Mesenteric fat pad (tissue), 1 donor: ENCODE measurements at regions not wholly inside any gene's neighbourhood (a gene's known extent, or its start where the extent isn't known, plus 50 kb on each side); places are given as distances from the start of the nearest gene placed in this dataset.
"Not testable (repeated sequence)": the region's sequence is repeated elsewhere in the genome, so short reads cannot be mapped to it uniquely, and the experiment has no call there.

Experiments used
- DNase-seq: peaks from one replicate; pipeline ENCODE4 v3.0.0-alpha.2; 2020; ENCODE audit warnings: low spot score
- donor health status: DM: yes; HTN: yes; CAD: no.

DNA sequence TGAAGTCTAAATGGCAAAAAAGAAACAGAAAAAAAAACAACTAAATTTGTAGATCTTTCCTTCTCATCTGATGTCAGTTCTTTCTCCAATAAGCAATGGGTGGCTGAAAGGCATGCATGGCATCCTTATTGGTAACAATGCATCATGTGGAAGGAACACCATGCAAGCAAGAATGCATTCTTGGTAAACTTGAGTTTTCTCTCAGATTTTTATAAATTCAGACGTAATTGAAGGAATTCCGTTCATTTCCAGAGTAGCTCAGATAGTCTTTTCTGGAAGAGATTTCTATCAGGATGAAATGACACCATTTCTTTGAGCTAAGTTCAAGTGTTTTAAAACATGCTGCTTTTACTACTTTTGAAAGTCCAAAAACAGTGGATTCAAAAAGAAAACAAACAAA, 373.0 kb downstream of the COG6 start:
- DNase-seq: no peak

DNA sequence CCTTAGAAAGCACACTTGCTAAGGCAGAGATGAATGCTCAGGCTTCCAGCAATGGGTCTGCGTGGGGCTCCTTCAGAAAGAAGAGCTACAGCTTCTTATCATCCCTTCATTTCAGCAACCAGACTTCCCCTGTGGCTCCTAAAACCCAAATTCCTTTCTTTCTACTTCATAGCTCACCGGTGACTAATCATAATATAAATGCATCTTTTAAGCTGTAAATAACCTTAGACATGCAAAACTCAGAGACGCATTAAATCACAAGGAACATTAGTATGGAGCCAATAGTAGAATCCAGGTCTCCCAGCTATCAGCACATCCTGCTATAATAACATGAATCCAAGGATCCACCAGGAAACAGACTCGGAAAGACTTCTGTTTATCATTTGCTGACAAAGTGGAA, 375.6 kb downstream of the COG6 start:
- no peak for DNase-seq

DNA sequence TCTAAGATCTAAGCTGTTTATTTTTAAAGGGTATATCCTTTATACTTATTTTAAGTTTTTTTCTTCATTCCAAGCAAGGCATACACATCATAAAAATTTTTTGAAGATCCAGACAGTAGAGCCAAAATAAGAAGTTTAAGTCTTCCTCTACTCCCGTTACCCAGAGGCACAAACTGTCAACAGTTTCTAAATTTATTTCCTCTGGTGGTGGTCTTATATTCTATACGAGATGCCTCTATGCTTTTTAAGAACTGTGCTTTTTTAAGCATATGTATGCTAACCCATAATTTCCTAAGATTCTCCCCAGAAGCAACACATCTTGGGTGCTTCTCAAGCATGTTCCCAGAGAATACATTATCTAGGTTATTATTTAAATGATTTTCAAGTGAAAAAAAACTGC, 383.6 kb downstream of the COG6 start:
- DNase-seq: no peak

DNA sequence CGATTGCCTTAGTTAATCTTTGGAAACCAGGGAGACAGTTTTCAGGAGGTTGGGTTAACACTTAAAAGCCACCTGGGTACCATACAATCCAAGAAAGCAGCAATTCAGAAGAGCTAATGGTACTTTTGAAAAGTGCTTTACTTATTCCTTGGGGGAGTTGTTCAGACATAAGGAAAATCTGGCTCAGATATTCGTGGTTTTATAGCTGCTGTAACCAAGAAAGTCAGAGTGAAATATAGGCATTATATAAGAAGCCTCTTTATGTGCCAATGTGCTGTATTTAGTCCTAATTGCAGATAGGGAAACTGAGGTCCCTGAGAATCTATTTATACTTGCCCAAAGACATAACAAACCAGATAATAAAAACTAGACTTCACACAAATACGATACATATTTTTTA, 387.5 kb downstream of the COG6 start:
- no peak for DNase-seq

DNA sequence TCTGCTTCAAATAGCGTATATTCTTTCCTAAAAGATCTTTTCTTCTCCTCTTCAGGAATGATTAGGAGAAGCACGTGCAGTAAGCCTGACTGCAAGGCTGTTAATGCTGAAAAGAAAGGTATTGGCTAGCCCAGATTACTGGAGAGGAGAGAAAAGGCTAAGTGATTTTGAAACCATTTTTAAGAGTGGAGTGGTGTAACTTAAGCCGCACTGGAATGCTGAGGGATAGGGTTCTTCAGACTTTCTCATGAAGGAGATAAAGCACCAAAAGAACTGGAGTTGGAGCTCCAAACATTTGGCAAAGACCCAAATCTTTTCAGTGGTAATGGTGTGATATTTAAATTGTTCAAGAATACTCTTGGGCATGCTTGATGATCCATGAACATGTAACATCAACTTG, 388.3 kb downstream of the COG6 start:
- DNase-seq: no peak

DNA sequence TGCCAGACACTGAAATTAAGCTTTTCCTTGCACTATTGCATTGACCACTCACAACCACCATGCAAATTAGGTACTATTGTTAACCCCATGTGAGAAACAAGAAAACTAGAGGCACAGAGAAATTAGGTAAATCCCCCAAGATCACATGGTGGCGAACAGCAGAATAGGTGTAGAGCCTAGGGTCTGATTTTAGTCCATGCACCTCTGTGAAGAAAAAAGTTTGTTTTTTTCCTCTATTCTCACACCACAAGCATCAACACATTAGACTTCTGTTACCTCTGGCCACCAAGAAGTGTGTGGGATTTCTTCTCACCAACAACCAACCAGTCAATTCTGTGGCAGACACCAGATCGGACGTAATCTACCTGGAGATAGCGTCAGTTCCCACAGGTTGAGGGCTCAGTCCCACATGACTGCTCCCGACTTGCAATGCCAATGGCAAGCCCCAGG, 391.9 kb downstream of the COG6 start:
- no peak for DNase-seq

DNA sequence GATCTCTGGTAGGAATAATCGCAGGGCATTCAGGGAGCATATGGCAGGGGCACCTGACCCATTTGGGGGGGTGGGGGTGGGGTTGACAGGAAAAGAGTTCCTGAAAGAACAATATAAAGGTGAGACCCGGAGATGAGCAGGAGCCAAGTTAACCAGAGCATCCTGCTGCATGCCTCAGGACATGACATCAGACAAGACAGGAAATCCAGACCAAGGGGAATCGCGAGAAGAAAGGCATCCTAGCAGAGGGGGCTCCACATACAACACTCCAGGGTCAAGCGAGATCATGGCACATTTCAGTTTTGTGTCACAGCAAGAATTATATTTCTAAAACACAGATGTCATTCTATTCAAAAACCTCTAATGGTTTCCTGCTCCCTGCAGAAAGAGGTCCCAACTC, 393.1 kb downstream of the COG6 start:
- DNase-seq: no peak

DNA sequence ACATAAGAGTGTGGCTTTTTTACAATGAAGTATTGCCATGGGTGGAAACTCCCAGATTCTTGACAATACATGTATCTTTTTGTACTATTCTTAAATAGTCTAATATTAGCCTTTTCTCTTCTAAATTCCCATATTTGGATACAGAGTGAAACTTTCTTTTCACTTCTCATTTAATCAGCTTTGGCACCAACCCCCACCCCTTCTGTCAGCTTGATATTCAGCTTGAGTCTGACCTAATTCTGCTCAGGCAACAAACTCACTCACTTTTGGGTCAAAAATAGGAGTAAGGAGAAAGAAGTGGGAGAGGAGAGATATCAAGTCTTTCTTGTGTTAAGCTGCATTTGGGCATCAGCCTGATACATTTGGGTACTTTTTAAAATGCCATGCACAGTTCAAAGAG, 397.5 kb downstream of the COG6 start:
- DNase-seq: no peak

DNA sequence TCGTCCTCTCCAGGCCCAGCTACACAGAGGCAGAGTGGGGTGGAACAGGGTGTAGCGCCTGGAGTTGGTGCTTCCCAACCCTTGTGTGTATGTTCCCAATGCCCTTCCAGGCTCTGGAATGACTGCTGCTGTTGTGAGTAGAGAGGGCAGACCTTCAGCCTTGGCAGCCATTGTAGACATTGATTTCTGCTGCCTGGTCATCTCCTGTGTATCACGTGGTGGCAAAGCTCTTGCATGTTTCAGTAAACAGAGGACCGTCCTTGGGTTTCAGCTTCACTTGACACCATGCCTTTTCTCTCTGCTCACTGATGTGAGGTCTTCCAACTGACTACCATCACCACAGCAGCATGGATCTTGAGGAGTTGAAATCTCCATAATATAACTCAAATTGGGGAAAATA, 397.9 kb downstream of the COG6 start:
- no peak for DNase-seq

DNA sequence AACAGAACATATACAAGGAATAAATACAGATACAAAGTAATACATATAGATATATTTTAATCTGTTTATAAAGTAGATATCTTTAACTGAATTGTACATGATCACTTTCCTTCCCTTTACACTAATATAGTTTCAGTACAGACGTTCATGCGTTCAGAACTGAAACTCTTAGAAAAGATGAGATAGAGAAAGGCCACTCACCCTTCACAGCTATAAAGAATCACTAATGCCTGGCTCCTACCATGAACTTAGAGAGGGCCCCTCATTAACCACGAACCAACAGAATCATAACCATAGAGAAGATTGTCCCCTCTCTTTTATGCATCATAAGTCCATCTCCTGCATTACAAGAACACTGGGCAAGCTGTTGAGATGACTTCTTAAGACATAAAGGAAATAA, 399.0 kb downstream of the COG6 start:
- DNase-seq: not testable (repeated sequence)

DNA sequence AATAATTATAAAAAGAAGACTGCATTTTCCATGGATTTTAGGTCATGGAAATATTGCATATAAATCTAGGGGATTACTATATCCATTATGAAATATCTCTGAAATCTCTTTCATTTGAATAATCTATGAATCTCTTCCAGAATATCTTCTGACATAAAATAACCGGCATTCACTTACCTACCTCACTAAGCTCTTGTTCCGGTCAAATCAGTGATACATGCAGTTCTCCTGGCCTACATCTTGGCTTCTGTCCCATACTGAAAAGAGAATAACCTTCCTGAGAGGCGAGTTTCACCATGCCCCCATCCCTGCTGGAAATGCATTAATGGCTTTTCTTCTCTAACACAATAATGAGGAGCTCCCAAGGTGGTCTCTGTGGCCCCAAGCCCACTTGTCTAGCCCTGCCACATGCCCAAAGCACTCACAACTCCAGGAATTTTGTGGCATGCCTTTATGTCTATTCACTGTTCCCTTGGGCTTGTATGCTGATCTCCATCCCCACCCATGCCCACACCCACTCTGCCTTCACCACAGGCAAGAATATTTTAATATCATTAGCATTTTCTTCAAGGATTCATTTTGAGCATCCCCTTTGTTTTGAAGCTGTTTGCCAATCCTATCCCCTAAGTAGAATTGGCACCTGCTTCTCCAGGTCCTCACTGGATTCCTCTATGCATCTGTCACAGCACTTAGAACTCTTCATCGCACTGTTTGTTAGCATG, 401.6 kb downstream of the COG6 start:
- no peak for DNase-seq

DNA sequence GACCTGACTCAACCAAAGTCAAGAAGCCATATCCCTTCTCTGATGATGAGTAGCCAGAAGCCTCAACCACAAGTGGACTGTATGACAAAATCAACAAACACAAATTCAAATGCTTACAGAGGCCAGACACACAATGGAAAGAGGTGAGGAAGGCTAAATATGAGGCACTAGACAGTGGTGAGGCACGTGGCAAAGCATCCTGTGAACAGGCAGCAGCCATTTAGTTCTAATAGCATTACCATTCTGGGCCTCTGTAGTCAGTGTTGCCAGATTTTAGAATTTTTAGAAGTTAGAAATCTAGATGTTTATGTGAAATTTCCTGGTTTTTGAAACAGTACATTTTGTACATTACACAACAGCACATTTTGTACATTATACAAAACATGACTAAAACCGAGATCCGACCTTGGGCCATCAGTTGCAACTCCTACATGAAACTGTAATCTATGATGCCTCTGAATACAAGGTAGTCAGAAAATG, 403.3 kb downstream of the COG6 start:
- no peak for DNase-seq

DNA sequence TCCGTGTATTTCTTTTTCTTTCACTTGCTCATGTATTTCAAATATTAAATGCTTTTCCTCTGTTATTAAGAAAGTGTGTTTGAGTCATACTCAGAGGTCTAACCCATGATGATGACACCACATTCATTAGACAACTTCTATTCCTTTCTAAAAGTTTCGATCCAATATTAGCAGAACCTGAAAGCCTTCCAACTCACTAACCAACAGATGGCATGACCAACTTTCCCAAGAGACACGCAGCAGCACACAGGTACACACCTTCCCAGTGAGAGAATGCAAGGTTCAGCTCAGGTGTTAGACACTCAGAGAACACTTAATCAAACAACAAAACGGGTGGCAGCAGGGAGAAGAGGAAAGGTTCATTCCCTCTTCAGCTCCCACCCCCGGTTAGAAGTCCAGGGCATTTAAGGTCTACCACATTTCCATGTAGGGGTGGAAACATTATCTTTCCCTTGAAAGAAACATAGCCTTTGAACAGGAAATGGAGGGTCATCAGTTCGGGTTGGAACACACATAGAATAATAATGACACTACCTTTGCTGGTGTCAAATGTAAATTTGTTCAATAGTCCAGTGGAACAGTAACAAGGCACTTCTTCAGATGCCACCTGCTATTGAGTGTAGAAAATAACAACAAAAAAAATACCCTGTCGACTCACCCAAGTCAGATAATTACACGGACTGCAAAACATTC, 404.2 kb downstream of the COG6 start:
- DNase-seq: no peak

DNA sequence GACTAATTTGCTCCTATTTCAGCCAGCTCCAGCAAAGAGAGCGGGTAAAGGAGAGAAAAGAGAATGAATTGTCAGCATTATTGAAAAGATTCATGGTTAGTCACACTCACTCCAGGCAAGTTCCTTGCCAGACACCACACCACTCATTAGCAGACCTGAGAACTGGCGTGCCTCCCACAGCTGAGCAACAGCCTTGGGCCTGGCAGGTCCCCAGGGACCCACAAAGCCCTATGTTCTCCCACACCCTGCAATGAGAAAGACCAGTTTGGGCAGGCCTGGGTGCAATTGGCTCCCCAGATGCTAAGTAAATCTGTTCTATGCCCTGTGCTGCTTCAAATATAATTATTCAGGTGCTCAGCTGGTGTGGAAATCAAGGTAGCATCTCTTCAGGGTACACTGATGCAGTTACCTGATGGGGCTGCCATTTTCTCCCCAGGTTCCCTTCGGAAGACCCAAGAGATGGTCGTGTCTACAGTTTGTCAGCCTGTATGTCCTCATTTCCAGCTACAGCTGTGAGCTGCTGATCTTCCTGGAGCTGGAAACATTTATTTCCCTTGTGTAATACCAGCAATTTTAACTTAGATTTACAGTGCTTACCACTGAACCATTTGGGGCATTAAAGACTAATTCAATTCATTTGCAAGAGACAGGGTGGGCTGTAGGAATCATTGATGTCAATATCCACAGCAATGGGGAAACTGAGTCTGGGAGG, 405.0 kb downstream of the COG6 start:
- DNase-seq: no peak

DNA sequence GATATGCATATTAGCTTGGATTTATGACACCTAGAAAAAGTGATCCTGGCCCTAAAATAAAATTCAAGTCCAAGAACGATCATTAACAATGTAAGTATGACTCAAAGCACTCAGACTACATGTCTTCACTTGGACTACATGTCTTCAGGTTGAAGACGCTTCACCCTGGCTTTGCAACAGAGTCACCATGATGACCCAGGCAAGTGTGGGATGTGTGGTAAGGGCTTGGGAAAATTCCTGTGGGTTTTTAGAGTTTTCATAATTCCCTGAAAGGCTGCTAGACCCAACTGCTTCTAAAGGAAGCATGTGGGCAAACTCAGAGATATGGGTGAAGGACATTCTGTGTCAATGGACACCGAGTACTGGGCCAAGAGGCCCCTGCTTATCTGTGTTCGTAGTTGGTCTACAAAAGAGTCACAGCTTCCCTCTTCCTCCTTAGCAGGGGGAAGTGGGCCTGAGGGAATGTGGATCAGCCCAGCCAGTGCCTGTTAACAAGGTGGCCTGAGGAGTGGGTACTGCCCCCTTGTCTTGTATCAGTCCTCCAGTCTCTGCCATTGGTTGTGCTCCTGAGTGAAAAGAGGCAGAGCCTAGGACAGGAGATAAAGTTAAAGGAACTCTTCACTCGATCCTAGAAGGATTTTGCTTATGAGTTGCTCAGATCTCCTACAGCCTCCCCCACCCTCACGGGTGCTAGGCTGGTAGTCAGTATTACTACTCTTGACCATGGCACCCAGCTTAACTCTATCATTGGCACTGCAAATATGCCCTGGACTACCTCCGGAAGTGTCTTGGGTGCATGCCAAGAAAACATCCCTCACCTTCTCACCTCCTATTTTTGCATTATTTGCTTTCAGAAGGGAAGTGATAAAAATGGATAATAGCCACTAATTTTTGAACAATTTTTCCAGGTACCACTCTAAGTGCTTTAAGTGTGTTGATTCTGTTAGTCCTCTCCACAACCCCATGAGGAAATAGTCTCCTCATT, 406.3 kb downstream of the COG6 start:
- no peak for DNase-seq

DNA sequence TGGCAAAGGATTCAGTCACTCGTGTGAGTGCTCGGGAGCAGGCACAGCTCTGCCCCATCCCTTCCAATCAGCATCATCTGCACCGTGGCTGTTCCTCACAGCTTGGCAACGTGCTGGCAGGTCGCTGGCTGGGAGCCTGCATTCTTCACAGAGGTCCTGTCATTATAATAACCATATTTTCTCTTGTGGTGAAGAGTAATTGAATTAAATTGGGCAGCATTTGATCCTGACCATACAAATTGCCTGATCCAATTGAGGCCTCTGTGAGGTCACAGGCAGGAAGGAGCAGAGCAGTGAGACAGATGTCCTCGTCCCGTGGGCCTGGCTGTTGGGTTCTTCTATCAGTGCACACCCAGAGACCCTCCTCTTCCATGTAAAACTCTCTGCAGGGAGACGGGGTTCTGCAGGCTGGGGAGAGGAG, 407.8 kb downstream of the COG6 start:
- no peak for DNase-seq

DNA sequence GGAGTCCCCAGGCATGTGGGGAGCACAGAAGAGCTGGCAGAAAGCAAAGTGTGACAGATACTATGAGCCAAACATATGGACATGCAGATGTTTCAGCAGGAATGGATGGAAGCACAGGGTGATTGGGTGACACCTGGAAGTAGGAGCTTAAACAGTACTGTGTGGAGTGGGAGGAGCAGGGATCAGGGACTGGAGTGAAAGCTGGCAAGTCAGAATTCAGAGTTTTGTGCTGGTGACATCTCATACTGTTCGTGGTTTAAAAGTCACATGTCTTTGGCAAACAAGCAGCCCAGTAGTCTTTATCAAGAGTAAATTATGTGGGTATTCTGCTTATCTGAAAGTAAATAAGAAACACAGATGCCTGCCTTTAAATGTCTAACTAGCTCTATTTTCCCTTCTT, 408.2 kb downstream of the COG6 start:
- DNase-seq: no peak

DNA sequence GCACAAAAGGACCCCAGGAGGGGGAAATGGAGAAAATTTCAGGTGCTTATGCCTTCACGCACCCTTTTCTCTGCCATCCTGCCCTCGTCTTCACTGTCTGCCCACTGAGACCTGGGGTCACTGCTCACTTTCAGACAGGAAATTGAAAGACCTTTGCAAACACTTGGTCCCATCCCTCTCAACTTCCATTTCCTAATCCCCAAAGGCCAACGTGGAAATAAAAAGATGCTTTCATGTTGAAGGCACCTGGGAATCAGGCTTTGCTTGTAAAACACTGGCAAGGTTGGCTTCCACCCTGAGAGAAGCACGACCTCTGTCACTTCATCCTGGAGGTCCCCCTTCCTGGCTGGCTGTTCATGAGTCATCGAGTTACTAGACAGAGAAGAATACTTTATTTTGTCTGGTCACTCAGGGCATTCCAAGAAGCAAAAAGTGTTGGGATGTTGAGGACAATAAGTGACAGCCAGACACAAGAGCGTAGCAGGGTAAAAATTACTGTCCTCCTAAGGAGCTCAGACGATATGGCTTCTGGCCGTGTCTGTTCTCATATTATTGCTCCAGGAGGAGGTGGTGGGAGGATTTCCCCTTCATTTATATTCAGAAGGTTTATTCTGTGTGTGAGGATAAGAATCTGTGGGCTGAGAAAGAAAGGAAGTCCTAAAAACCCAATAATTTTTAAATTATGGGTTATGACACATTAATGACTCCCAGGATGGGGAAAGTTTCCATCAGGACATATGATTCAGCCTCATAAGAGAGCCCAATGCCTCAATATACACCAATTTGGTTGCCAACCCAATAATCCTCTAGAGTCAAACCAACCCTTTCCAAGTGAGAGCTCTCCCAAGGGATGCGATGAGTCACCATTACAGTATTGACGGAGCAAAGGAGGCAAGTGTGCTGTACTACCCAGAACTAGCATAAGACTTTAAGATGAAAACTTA, 409.0 kb downstream of the COG6 start:
- DNase-seq: no peak

DNA sequence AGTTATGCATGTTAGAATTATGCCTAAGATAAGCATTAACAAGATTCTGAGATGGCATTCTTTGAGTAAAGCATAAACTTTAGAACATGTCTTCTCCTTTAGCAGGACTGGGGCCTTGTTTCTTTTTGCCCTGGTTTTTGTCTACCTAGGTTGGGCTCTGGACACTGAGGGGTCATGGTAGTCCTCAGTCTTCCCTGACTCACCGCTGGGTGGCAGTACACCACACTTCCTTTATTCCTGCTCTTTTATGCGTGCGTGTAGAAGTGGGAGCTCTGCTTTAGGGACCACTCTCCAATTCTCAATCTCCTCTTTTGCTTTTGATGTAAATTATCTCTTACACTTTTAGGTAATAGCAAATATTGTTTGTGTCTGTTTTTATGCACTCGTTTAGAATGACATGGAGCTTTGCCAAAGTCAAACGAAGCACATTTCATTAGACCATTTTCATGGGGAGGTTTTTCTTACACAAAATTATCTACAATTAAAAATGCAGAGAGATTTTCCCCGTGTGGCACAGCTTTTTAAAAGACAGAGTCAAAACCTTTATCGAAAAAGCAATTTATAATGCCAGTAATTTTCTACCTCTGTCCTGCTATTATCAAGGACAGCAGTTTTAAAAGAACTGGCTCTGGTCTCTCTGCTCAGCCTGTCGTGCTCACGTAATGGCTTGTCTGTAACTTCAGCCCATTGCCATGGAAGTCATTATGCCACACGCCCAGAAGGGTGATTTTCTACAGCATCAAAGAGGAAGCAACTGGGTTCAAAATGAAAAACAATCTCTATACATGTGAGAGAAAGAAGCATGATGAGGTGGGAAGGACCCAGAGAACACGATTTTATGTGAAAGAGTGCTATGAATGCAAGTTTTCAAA, 413.9 kb downstream of the COG6 start:
- DNase-seq: no peak
